Right atrium auricular region (tissue), 2 donors: ENCODE measurements at regions not wholly inside any gene's neighbourhood (a gene's known extent, or its start where the extent isn't known, plus 50 kb on each side); places are given as distances from the start of the nearest gene placed in this dataset.

Source experiments
- DNase-seq: peaks from one replicate; pipeline ENCODE4 v3.0.0-alpha.2; 2019; ENCODE audit warnings: low spot score
- H3K27ac ChIP-seq, 2 donors: fragments of 200-600 bp; sonication (generic); 1 replicate in 1 of 2; 2 replicates in 1 of 2; pipeline ENCODE4 v1.5.1; 2016 to 2019
- H3K27me3 ChIP-seq, 2 donors: fragments of 200-600 bp; sonication (generic); one replicate each; pipeline versions ENCODE4 v1.5.1 to v1.6.0; 2017 to 2019
- H3K36me3 ChIP-seq: fragments of 200-600 bp; sonication (generic); one replicate; pipeline ENCODE4 v1.5.1; 2016
- H3K4me1 ChIP-seq, 2 donors: fragments of 200-600 bp; sonication (generic); one replicate each; pipeline versions ENCODE4 v1.5.1 to v1.6.0; 2017 to 2019
- H3K4me3 ChIP-seq, 2 donors: fragments of 200-600 bp; sonication (generic); 1 replicate in 1 of 2; 2 replicates in 1 of 2; pipeline ENCODE4 v1.5.1; 2017 to 2019; ENCODE audit warnings: mild to moderate bottlenecking in 1 of 2, moderate library complexity in 1 of 2
- H3K9me3 ChIP-seq, 2 donors: fragments of 200-600 bp; sonication (generic); one replicate each; pipeline ENCODE4 v1.5.1; 2019
- TF ChIP-seq, protein P1 (sequence below), 2 donors: fragments of 200-600 bp; sonication (generic); IDR thresholded peaks; one replicate each; pipeline ENCODE4 v1.5.1; 2019; ENCODE audit warnings: antibody characterized with exemption in 2 of 2

DNA sequence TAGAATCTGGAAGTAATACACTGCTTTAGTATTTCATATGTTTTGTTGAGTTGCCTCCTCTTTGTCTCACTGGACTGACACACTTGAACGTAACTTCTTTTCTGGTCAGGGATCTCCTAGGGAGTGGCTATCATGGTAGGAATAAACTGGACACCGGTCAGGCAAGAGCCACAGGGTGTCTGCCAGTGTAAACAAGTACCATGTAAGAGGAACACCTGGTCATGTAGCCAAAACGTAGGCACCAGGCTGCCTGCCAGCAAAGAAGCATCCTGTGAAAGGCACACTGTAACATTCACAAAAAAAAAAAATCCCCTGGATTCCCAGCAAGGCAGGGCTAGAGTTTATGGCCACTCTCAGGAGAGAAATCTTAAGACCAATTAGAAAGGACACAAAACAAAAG lies 372.8 kb upstream of the RND3 start:
- Histone ChIP-seq H3K36me3 (no peaks in the 10 kb centered on the region), H3K4me1 (no peaks in the 10 kb centered on the region), H3K27me3 (no peaks in the 10 kb centered on the region), H3K4me3 (no peak overlapping the region), H3K9me3 (no peaks in the 10 kb centered on the region), H3K27ac (no peak overlapping the region)
- DNase-seq = no peak
- TF ChIP-seq, protein P1, sequence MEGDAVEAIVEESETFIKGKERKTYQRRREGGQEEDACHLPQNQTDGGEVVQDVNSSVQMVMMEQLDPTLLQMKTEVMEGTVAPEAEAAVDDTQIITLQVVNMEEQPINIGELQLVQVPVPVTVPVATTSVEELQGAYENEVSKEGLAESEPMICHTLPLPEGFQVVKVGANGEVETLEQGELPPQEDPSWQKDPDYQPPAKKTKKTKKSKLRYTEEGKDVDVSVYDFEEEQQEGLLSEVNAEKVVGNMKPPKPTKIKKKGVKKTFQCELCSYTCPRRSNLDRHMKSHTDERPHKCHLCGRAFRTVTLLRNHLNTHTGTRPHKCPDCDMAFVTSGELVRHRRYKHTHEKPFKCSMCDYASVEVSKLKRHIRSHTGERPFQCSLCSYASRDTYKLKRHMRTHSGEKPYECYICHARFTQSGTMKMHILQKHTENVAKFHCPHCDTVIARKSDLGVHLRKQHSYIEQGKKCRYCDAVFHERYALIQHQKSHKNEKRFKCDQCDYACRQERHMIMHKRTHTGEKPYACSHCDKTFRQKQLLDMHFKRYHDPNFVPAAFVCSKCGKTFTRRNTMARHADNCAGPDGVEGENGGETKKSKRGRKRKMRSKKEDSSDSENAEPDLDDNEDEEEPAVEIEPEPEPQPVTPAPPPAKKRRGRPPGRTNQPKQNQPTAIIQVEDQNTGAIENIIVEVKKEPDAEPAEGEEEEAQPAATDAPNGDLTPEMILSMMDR (IDR thresholded peaks at IDR 0.05) = no peak

GRCh38 chr2:150859877-150860276 lies 372.4 kb upstream of the RND3 start:
- H3K27me3 ChIP-seq = no peaks in the 10 kb centered on the region
- TF ChIP-seq, protein P1 (IDR thresholded peaks at IDR 0.05) = no peak
- no peak for DNase-seq
- H3K9me3 ChIP-seq = no peaks in the 10 kb centered on the region
- H3K36me3 ChIP-seq = no peaks in the 10 kb centered on the region
- H3K4me1 ChIP-seq = no peaks in the 10 kb centered on the region
- H3K4me3 ChIP-seq = no peak overlapping the region
- H3K27ac ChIP-seq = no peak overlapping the region

DNA sequence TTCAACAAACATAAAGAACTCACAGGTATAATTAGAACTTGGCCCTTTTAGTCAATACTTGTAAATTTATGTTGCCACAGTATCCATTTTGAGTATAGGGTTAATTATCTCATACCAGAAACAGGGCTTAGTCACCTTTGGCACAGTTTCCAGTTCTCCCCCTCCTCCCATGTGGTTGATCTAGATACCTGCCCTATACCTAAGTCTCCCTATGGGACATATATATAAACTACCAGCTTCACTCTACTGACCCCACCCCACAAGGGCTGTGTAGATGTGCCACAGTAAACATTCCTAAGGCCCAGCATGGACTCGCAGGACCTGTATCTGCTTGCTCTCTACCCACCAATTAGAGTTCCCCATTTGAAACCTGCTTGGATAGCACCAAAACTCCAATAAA lies 371.7 kb upstream of the RND3 start:
- no peak for DNase-seq
- no peaks in the 10 kb centered on the region for H3K4me1 ChIP-seq
- no peak overlapping the region for H3K27ac ChIP-seq
- H3K36me3 ChIP-seq = no peaks in the 10 kb centered on the region
- TF ChIP-seq, protein P1 (IDR thresholded peaks at IDR 0.05) = no peak
- H3K9me3 ChIP-seq = no peaks in the 10 kb centered on the region
- H3K4me3 ChIP-seq = no peak overlapping the region
- H3K27me3 ChIP-seq = no peaks in the 10 kb centered on the region

- Histone ChIP-seq H3K4me1 (no peaks in the 10 kb centered on the region), H3K9me3 (no peaks in the 10 kb centered on the region), H3K36me3 (no peaks in the 10 kb centered on the region), H3K27me3 (no peaks in the 10 kb centered on the region), H3K27ac (no peak overlapping the region), H3K4me3 (no peak overlapping the region)
- no peak for DNase-seq
- TF ChIP-seq, protein P1 (IDR thresholded peaks at IDR 0.05) = no peak
These were observed 370.9 kb upstream of the RND3 start for GRCh38 chr2:150858382-150858781.

- Histone ChIP-seq H3K27ac (no peak overlapping the region), H3K4me1 (no peaks in the 10 kb centered on the region), H3K27me3 (no peaks in the 10 kb centered on the region), H3K36me3 (no peaks in the 10 kb centered on the region), H3K9me3 (no peaks in the 10 kb centered on the region), H3K4me3 (no peak overlapping the region)
- TF ChIP-seq, protein P1 (IDR thresholded peaks at IDR 0.05) = no peak
- no peak for DNase-seq
These were observed 369.3 kb upstream of the RND3 start for GRCh38 chr2:150856596-150857281.

DNA sequence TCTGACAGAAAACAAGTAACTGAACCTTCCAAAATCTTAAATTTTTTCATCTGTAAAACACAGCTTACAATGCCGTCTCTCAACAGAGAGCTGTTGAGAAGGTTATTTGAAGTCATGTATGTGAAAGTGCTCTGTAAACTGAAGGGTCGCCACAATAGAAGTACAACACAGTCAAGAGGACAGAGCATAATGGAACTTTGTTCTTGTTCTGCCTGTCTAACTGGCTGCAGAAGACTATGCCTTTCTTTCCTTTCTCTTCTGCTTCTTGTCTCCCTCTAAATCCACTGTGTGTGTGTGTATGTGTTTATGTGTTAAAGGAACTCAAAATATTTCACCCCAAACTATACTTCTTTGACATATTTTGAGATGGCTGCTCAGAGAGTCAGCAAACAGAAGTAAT lies 365.8 kb upstream of the RND3 start:
- TF ChIP-seq, protein P1 (IDR thresholded peaks at IDR 0.05) = no peak
- Histone ChIP-seq H3K4me3 (no peak overlapping the region), H3K36me3 (no peaks in the 10 kb centered on the region), H3K27ac (no peak overlapping the region), H3K9me3 (peaks cover 0 to 13% of the 10 kb centered on the region in 2 donors), H3K4me1 (no peaks in the 10 kb centered on the region), H3K27me3 (no peaks in the 10 kb centered on the region)
- no peak for DNase-seq
